Ectodermal cell (in vitro differentiated cells): ENCODE measurements at regions not wholly inside any gene's neighbourhood (a gene's known extent, or its start where the extent isn't known, plus 50 kb on each side); places are given as distances from the start of the nearest gene placed in this dataset.

Source experiments
- H3K27ac ChIP-seq: 2 replicates; pipeline ENCODE4 v1.7.0; 2013; ENCODE audit warnings: mild to moderate bottlenecking, low read depth, low read length; ENCODE audit not compliant: insufficient read depth, poor library complexity, severe bottlenecking
- H3K27me3 ChIP-seq: 2 replicates; pipeline ENCODE4 v1.7.0; 2013; ENCODE audit warnings: mild to moderate bottlenecking, low read length; ENCODE audit not compliant: insufficient read depth, control insufficient read depth, poor library complexity, severe bottlenecking
- H3K36me3 ChIP-seq: one replicate; pipeline ENCODE4 v1.7.0; 2013; ENCODE audit warnings: low read length; ENCODE audit not compliant: control insufficient read depth, insufficient read depth
- H3K4me1 ChIP-seq: one replicate; pipeline ENCODE4 v1.7.0; 2013; ENCODE audit warnings: low read length; ENCODE audit not compliant: control insufficient read depth, insufficient read depth
- H3K4me3 ChIP-seq: 2 replicates; pipeline ENCODE4 v1.7.0; 2013; ENCODE audit warnings: low read depth, low read length, control low read depth; ENCODE audit not compliant: insufficient read depth
- H3K9me3 ChIP-seq: 2 replicates; pipeline ENCODE4 v1.7.0; 2013; ENCODE audit warnings: mild to moderate bottlenecking, low read length, moderate library complexity; ENCODE audit not compliant: control insufficient read depth
- WGBS, 2 experiments: methylation state at CpG; one replicate each; pipeline ENCODE4 v1.1.7; 2013; ENCODE audit warnings: missing lambda C conversion rate in 2 of 2; 5-methylcytosine and 5-hydroxymethylcytosine counted together

DNA sequence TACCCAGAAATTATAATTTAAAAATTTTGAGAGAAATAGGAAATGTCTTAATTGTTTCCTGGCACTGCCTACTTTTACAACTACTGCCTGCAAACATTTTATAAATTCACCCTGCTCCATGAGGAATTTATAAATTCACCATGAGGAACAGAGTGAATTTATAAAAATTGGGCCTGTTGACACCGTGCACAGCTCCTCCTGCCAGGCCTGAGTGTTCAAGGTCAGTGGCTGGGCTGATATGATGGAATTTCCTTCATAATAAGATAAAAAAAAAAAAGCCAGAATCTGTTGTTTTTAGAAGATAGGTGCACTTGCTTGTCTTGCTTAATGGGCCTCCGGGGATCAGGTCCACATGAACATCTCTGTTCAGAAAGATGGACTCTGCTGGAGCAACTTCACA lies 151.7 kb upstream of the RASGEF1B start:
- no peaks in the 10 kb centered on the region for H3K27me3 ChIP-seq
- H3K4me1 ChIP-seq = no peaks in the 10 kb centered on the region
- H3K4me3 ChIP-seq = no peak overlapping the region
- H3K36me3 ChIP-seq = no peaks in the 10 kb centered on the region
- no peak overlapping the region for H3K27ac ChIP-seq
- H3K9me3 ChIP-seq = no peaks in the 10 kb centered on the region
- 50 to 93% methylated on average over 1 to 2 of the region's 2 CpGs for WGBS, 2 experiments

DNA sequence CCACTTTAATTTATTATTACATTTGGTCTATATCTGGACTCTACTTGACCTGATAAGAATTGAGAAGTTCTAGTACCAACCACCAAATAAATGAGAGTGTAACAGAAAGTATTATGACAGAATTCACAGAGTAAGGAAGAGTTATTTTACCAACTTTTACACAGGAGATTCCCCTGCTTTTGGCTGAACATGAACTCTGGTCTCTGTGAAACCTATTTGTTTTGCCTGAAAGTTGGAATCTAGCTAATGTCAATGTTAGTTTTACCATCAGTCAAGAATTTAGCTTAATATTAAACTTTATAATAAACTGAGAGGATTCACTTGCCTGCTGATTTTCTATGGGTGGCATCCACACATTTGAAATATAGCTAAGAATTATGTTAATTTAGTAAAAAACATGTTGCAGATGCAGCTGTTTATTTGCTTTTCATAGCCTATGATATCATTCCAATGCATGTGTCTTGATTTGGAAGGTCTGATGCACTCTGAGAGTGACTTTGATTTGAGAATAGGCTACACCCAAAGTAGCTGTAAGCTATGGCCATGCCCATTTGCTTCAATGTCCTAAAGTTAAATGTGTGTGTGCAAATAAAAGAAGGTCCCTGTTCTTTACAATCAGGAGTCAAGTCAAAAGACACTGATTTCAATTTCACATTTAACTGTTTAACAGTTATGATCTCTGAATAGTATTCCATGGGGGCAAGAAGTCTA lies 150.9 kb upstream of the RASGEF1B start:
- Histone ChIP-seq H3K4me3 (no peak overlapping the region), H3K36me3 (no peaks in the 10 kb centered on the region), H3K27me3 (no peaks in the 10 kb centered on the region), H3K27ac (no peak overlapping the region), H3K9me3 (no peaks in the 10 kb centered on the region), H3K4me1 (no peaks in the 10 kb centered on the region)

- no peaks in the 10 kb centered on the region for H3K9me3 ChIP-seq
- no peak overlapping the region for H3K4me3 ChIP-seq
- H3K4me1 ChIP-seq = no peaks in the 10 kb centered on the region
- WGBS, 2 experiments = 47 to 83% methylated on average over 2 to 3 of the region's 3 CpGs
- no peaks in the 10 kb centered on the region for H3K36me3 ChIP-seq
- no peaks in the 10 kb centered on the region for H3K27me3 ChIP-seq
- no peak overlapping the region for H3K27ac ChIP-seq
Measured at GRCh38 chr4:81622028-81622427, 150.3 kb upstream of the RASGEF1B start.

- Histone ChIP-seq H3K27me3 (no peaks in the 10 kb centered on the region), H3K36me3 (no peaks in the 10 kb centered on the region), H3K4me1 (no peaks in the 10 kb centered on the region), H3K27ac (no peak overlapping the region), H3K9me3 (no peaks in the 10 kb centered on the region), H3K4me3 (no peak overlapping the region)
- WGBS, 2 experiments = 48 to 100% methylated on average over 1 to 2 of the region's 2 CpGs
Measured at GRCh38 chr4:81621490-81621889, 149.8 kb upstream of the RASGEF1B start.

GRCh38 chr4:81620442-81620841 lies 148.7 kb upstream of the RASGEF1B start:
- Histone ChIP-seq H3K27ac (no peak overlapping the region), H3K9me3 (no peaks in the 10 kb centered on the region), H3K4me1 (no peaks in the 10 kb centered on the region), H3K36me3 (no peaks in the 10 kb centered on the region), H3K27me3 (no peaks in the 10 kb centered on the region), H3K4me3 (no peak overlapping the region)
- WGBS, 2 experiments = 80 to 89% methylated on average over 1 of the region's 1 CpG

DNA sequence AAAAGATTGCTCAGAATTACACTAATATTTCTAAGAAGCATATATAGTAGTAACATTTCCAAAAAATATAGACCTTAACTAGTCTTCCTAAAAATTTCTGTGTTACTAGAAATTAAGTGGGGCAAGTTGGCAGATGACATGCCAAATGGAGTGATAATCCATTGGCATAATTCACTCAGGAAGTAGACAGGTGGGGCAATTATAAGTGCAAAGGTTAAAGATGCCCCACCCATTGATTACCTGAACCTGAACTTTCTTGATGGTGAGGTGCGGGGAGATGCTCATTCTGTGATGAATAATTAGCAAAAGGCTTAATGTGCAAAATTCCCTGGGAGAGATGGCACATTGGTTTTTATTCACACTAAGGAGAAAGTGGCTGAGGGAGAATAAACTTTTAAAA lies 145.8 kb upstream of the RASGEF1B start:
- H3K27ac ChIP-seq = no peak overlapping the region
- no peak overlapping the region for H3K4me3 ChIP-seq
- H3K27me3 ChIP-seq = no peaks in the 10 kb centered on the region
- 86 to 100% methylated on average over 1 of the region's 1 CpG for WGBS, 2 experiments
- H3K36me3 ChIP-seq = no peaks in the 10 kb centered on the region
- no peaks in the 10 kb centered on the region for H3K4me1 ChIP-seq
- H3K9me3 ChIP-seq = no peaks in the 10 kb centered on the region

GRCh38 chr4:81611221-81611620 lies 139.5 kb upstream of the RASGEF1B start:
- Histone ChIP-seq H3K4me1 (no peaks in the 10 kb centered on the region), H3K27ac (no peak overlapping the region)
- 85 to 91% methylated on average over 1 to 2 of the region's 3 CpGs for WGBS, 2 experiments

DNA sequence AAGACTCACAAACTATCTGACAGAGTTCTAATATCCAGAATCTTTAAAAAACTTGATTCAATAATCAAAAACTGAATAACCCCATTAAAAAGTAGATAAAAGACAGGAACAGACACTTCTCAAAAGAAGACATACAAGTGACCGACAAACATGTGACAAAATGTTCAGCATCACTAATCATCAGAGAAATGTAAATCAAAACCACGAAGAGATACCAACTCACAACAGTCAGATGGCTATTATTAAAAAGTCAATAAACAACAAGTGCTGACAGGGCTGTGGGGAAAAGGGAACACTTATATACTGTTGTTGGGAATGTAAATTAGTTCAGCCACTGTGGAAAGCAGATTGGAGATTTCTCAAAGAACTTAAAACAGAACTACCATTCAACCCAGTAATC lies 138.1 kb upstream of the RASGEF1B start:
- Histone ChIP-seq H3K36me3 (no peaks in the 10 kb centered on the region), H3K9me3 (no peaks in the 10 kb centered on the region), H3K27me3 (no peaks in the 10 kb centered on the region), H3K27ac (no peak overlapping the region), H3K4me1 (no peaks in the 10 kb centered on the region), H3K4me3 (no peak overlapping the region)
- WGBS, 2 experiments = 94 to 100% methylated on average over 2 of the region's 2 CpGs

More at GRCh38 chr4:81611221-81611620, 139.5 kb upstream of the RASGEF1B start:
- no peak overlapping the region for H3K4me3 ChIP-seq
- H3K9me3 ChIP-seq = no peaks in the 10 kb centered on the region
- H3K27me3 ChIP-seq = no peaks in the 10 kb centered on the region
- H3K36me3 ChIP-seq = no peaks in the 10 kb centered on the region

GRCh38 chr4:81607950-81608349 lies 136.2 kb upstream of the RASGEF1B start:
- Histone ChIP-seq H3K36me3 (no peaks in the 10 kb centered on the region), H3K27me3 (no peaks in the 10 kb centered on the region), H3K4me3 (no peak overlapping the region), H3K4me1 (no peaks in the 10 kb centered on the region), H3K9me3 (no peaks in the 10 kb centered on the region), H3K27ac (no peak overlapping the region)
- WGBS, 2 experiments = 93% methylated on average over 3 of the region's 3 CpGs

DNA sequence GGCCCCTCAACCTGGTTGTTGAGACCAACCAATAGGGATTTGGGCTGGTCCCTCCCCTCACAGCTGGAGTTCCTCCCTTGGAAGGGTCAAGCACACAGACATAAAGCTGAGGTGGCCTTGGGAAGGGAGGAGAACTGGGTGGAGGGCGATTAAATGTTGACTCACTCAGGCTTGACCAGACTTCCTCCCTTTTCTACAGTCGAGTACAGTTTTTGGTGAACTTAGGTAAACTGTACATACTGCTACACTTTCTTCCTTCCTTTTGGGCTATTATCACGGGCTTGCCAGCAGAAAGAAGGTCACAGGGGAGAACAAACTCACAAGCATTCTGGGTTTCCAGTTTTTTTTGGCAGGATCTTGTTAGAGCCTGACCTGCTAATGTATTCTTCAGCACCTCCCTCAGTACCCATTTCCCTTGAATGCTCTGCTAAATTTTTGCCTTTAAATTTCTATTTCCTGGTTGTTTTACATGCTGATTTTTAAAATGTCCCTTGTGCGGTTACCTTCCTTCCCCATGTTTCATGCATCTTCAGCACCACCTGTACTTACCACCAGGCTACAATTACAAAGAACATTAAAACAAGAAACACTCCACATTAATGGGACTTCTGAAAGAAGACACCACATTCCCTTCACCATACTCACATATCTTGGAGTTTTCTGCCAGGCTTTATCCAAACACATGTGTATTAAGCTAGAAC lies 135.2 kb upstream of the RASGEF1B start:
- WGBS, 2 experiments = 74 to 77% methylated on average over 4 of the region's 4 CpGs
- no peaks in the 10 kb centered on the region for H3K9me3 ChIP-seq
- no peak overlapping the region for H3K27ac ChIP-seq
- no peaks in the 10 kb centered on the region for H3K4me1 ChIP-seq
- H3K27me3 ChIP-seq = no peaks in the 10 kb centered on the region
- no peaks in the 10 kb centered on the region for H3K36me3 ChIP-seq
- H3K4me3 ChIP-seq = no peak overlapping the region
